ENCODE measurements at regions not wholly inside any gene's neighbourhood (a gene's known extent, or its start where the extent isn't known, plus 50 kb on each side); places are given as distances from the start of the nearest gene placed in this dataset.

- no peak for DNase-seq (ENCODE audit: low read depth)
These were observed 93.1 kb upstream of the SPON1 start for GRCh38 chr11:13869398-13869886.

- DNase-seq (ENCODE audit: low read depth) = no peak
These were observed 87.9 kb upstream of the SPON1 start for GRCh38 chr11:13874597-13874996.

- DNase-seq (ENCODE audit: low read depth) = no peak
These were observed 86.9 kb upstream of the SPON1 start for GRCh38 chr11:13875643-13876042.

- no peak for DNase-seq (ENCODE audit: low read depth)
These were observed 86.1 kb upstream of the SPON1 start for GRCh38 chr11:13876423-13876822.

GRCh38 chr11:13878077-13878476 is 84.4 kb upstream of the SPON1 start:
- no peak for DNase-seq (ENCODE audit: low read depth)

- DNase-seq (ENCODE audit: low read depth) = no peak
These were observed 81.9 kb upstream of the SPON1 start for GRCh38 chr11:13880634-13881033.

- no peak for DNase-seq (ENCODE audit: low read depth)
These were observed 81.2 kb upstream of the SPON1 start for GRCh38 chr11:13881226-13881905.

- no peak for DNase-seq (ENCODE audit: low read depth)
These were observed 79.5 kb upstream of the SPON1 start for GRCh38 chr11:13883042-13883441.

- DNase-seq (ENCODE audit: low read depth) = no peak
These were observed 78.9 kb upstream of the SPON1 start for GRCh38 chr11:13883589-13883988.

GRCh38 chr11:13884158-13884799 is 78.2 kb upstream of the SPON1 start:
- no peak for DNase-seq (ENCODE audit: low read depth)

- DNase-seq (ENCODE audit: low read depth) = no peak
These were observed 77.4 kb upstream of the SPON1 start for GRCh38 chr11:13885083-13885482.

- no peak for DNase-seq (ENCODE audit: low read depth)
These were observed 72.8 kb upstream of the SPON1 start for GRCh38 chr11:13889552-13890249.

GRCh38 chr11:13891911-13892310 is 70.6 kb upstream of the SPON1 start:
- DNase-seq (ENCODE audit: low read depth) = no peak

GRCh38 chr11:13896175-13896980 is 66.1 kb upstream of the SPON1 start:
- no peak for DNase-seq (ENCODE audit: low read depth)

GRCh38 chr11:13896981-13897353 is 65.6 kb upstream of the SPON1 start:
- no peak for DNase-seq (ENCODE audit: low read depth)

- DNase-seq (ENCODE audit: low read depth) = no peak
These were observed 64.8 kb upstream of the SPON1 start for GRCh38 chr11:13897646-13898276.

- DNase-seq (ENCODE audit: low read depth) = no peak
These were observed 62.9 kb upstream of the SPON1 start for GRCh38 chr11:13899603-13900002.

GRCh38 chr11:13902523-13902922 is 60.0 kb upstream of the SPON1 start:
- no peak for DNase-seq (ENCODE audit: low read depth)

- no peak for DNase-seq (ENCODE audit: low read depth)
These were observed 57.3 kb upstream of the SPON1 start for GRCh38 chr11:13905137-13905781.

GRCh38 chr11:13907678-13908077 is 54.8 kb upstream of the SPON1 start:
- DNase-seq (ENCODE audit: low read depth) = peak; percentile 35

GRCh38 chr11:13908535-13908934 is 54.0 kb upstream of the SPON1 start:
- DNase-seq (ENCODE audit: low read depth) = no peak
